Esophagus squamous epithelium (tissue), 4 donors: ENCODE measurements at regions not wholly inside any gene's neighbourhood (a gene's known extent, or its start where the extent isn't known, plus 50 kb on each side); places are given as distances from the start of the nearest gene placed in this dataset.

Experiments used
- CTCF ChIP-seq, 6 experiments: fragments of 450-650 bp in 4 of 6; fragments of 200-600 bp in 2 of 6; sonication (generic) in 2 of 6; IDR thresholded peaks; one replicate each; pipeline ENCODE4 v1.5.1; 2016 to 2019; ENCODE audit warnings: antibody characterized with exemption in 6 of 6, mild to moderate bottlenecking in 4 of 6, moderate library complexity in 4 of 6
- POLR2A ChIP-seq, 4 donors: fragments of 450-650 bp; IDR thresholded peaks; one replicate each; pipeline ENCODE4 v1.6.1; 2017; ENCODE audit warnings: antibody characterized with exemption in 4 of 4, mild to moderate bottlenecking in 4 of 4, moderate library complexity in 3 of 4

- TF ChIP-seq CTCF (IDR thresholded peaks at IDR 0.05) (no peak), POLR2A (IDR thresholded peaks at IDR 0.05) (no peak)
Measured at GRCh38 chr1:191162762-191163161, 685.1 kb upstream of the BRINP3 start.
